Ovary (tissue), 7 donors: ENCODE measurements at regions not wholly inside any gene's neighbourhood (a gene's known extent, or its start where the extent isn't known, plus 50 kb on each side); places are given as distances from the start of the nearest gene placed in this dataset.

Source experiments
- DNase-seq, 5 donors: peaks; one replicate each; pipeline ENCODE4 v3.0.0-alpha.2; 2019 to 2020
- H3K27ac ChIP-seq, 2 donors: fragments of 200-600 bp; one replicate each; pipeline versions ENCODE4 v1.5.1 to v1.8.0; 2019 to 2022
- H3K27me3 ChIP-seq: fragments of 200-600 bp; one replicate; pipeline ENCODE4 v1.8.0; 2022
- H3K36me3 ChIP-seq: fragments of 200-600 bp; sonication (generic); one replicate; pipeline ENCODE4 v1.5.1; 2019
- H3K4me1 ChIP-seq: one replicate; pipeline ENCODE4 v1.8.1; 2013; ENCODE audit warnings: mild to moderate bottlenecking, moderate library complexity; ENCODE audit not compliant: insufficient read depth
- H3K4me3 ChIP-seq: fragments of 200-600 bp; sonication (generic); one replicate; pipeline ENCODE4 v1.5.1; 2017
- H3K9me3 ChIP-seq, 2 donors: fragments of 200-600 bp in 1 of 2; sonication (generic) in 1 of 2; one replicate each; pipeline versions ENCODE4 v1.5.1 to v1.8.1; 2013 to 2019; ENCODE audit warnings: mild to moderate bottlenecking in 1 of 2, moderate library complexity in 1 of 2
- CTCF ChIP-seq, 3 donors: fragments of 450-650 bp in 2 of 3; fragments of 200-600 bp in 1 of 3; IDR thresholded peaks; one replicate each; pipeline versions ENCODE4 v1.5.1 to v1.8.0; 2016 to 2022; ENCODE audit warnings: antibody characterized with exemption in 3 of 3, mild to moderate bottlenecking in 1 of 3
- EP300 ChIP-seq: sonication (generic); formaldehyde crosslinking; IDR thresholded peaks from one replicate; pipeline ENCODE4 v1.6.1; 2017; ENCODE audit warnings: antibody characterized with exemption
- POLR2A ChIP-seq: fragments of 450-650 bp; IDR thresholded peaks from one replicate; pipeline ENCODE4 v1.6.1; 2017; ENCODE audit warnings: antibody characterized with exemption, mild to moderate bottlenecking, moderate library complexity
- WGBS, 3 donors: extraction: QIAGEN DNeasy Blood & Tissue Kit in 1 of 3; methylation state at CpG; one replicate each; pipeline versions ENCODE4 v1.1.5 to v1.1.7; 2013 to 2017; 5-methylcytosine and 5-hydroxymethylcytosine counted together
- intact Hi-C, 4 donors: fragments of 100-400 bp; cut with DNase I; formaldehyde crosslinking; loops; one replicate each; pipeline versions ENCODE4 v1.11.0 to v1.15.1; 2022 to 2023
- donor health status: DM: no; HTN: no; CAD: no; lungs with moderate emphysema.
- donor health status: DM: no; HTN: no; CAD: no.
- donor health status: Bipolar disorder and iron deficiency.
- donor health status: DM: no; HTN: no; CAD: no.
- donor health status: DM: yes; HTN: yes; CAD: no.

GRCh38 chr21:20570824-20571232, 427.4 kb upstream of the NCAM2 start:
- intact Hi-C loops: no loop called here
- Histone ChIP-seq H3K27ac (no peak overlapping the region), H3K4me1 (no peaks in the 10 kb centered on the region), H3K4me3 (no peak overlapping the region), H3K27me3 (no peaks in the 10 kb centered on the region), H3K36me3 (no peaks in the 10 kb centered on the region), H3K9me3 (no peaks in the 10 kb centered on the region)
- no peak for DNase-seq
- TF ChIP-seq POLR2A (no peak), EP300 (no peak), CTCF (IDR thresholded peaks at IDR 0.05) (no peak)
- WGBS, 3 donors: 51 to 65% (median 61%) methylated on average over 2 of the region's 2 CpGs

- TF ChIP-seq CTCF (IDR thresholded peaks at IDR 0.05) (no peak), POLR2A (no peak), EP300 (no peak)
- Histone ChIP-seq H3K9me3 (no peaks in the 10 kb centered on the region), H3K4me3 (no peak overlapping the region), H3K36me3 (no peaks in the 10 kb centered on the region), H3K27me3 (no peaks in the 10 kb centered on the region), H3K27ac (no peak overlapping the region), H3K4me1 (no peaks in the 10 kb centered on the region)
- intact Hi-C loops: no loop called here
- WGBS, 3 donors: 80 to 88% (median 84%) methylated on average over 4 of the region's 4 CpGs
- DNase-seq: no peak
Observed at GRCh38 chr21:20572582-20572981, 425.6 kb upstream of the NCAM2 start.

GRCh38 chr21:20581361-20581760, 416.8 kb upstream of the NCAM2 start:
- Histone ChIP-seq H3K4me1 (no peaks in the 10 kb centered on the region), H3K27me3 (no peaks in the 10 kb centered on the region), H3K9me3 (no peaks in the 10 kb centered on the region), H3K36me3 (no peaks in the 10 kb centered on the region), H3K4me3 (no peak overlapping the region), H3K27ac (no peak overlapping the region)
- WGBS, 3 donors: 82 to 90% (median 89%) methylated on average over 1 of the region's 1 CpG
- no peak for DNase-seq
- TF ChIP-seq CTCF (IDR thresholded peaks at IDR 0.05) (no peak), EP300 (no peak), POLR2A (no peak)
- intact Hi-C loops: no loop called here

- H3K4me3 ChIP-seq: no peak overlapping the region
- 84 to 100% (median 89%) methylated on average over 1 of the region's 1 CpG for WGBS, 3 donors
- H3K4me1 ChIP-seq: no peaks in the 10 kb centered on the region
- no peaks in the 10 kb centered on the region for H3K27me3 ChIP-seq
- H3K36me3 ChIP-seq: no peaks in the 10 kb centered on the region
- intact Hi-C loops: no loop called here
- H3K9me3 ChIP-seq: no peaks in the 10 kb centered on the region
- DNase-seq: no peak
- no peak overlapping the region for H3K27ac ChIP-seq
- TF ChIP-seq POLR2A (no peak), EP300 (no peak), CTCF (IDR thresholded peaks at IDR 0.05) (no peak)
Observed at GRCh38 chr21:20591284-20591683, 406.9 kb upstream of the NCAM2 start.

- intact Hi-C loops: no loop called here
- DNase-seq: no peak
- no peak overlapping the region for H3K27ac ChIP-seq
Observed at GRCh38 chr21:20592463-20592862, 405.7 kb upstream of the NCAM2 start.

More at GRCh38 chr21:20592463-20592862, 405.7 kb upstream of the NCAM2 start:
- TF ChIP-seq POLR2A (no peak), EP300 (no peak), CTCF (IDR thresholded peaks at IDR 0.05) (no peak)
- no peak overlapping the region for H3K4me3 ChIP-seq
- H3K36me3 ChIP-seq: no peaks in the 10 kb centered on the region
- no peaks in the 10 kb centered on the region for H3K27me3 ChIP-seq
- H3K9me3 ChIP-seq: no peaks in the 10 kb centered on the region
- H3K4me1 ChIP-seq: no peaks in the 10 kb centered on the region
